ENCODE measurements at regions not wholly inside any gene's neighbourhood (a gene's known extent, or its start where the extent isn't known, plus 50 kb on each side); places are given as distances from the start of the nearest gene placed in this dataset.

- intact Hi-C loops (cut with micrococcal nuclease), result loop anchor here (5.0 kb wide), 2 partner anchors 1339 to 1529 kb away; no protein-coding TSS in a partner anchor
These were observed 51.5 kb downstream of the SST start for GRCh38 chr3:187618722-187619121.

- intact Hi-C loops (cut with micrococcal nuclease), result loop anchor here (5.0 kb wide), 2 partner anchors 1340 to 1530 kb away; no protein-coding TSS in a partner anchor
These were observed 53.0 kb downstream of the SST start for GRCh38 chr3:187617213-187617612.

GRCh38 chr3:187616307-187616972, 53.8 kb downstream of the SST start:
- intact Hi-C loops (cut with micrococcal nuclease), result loop anchor here (1.0 to 5.0 kb wide), 6 partner anchors 63 to 1531 kb away; no protein-coding TSS in a partner anchor

- intact Hi-C loops (cut with micrococcal nuclease), result loop anchor here (1.0 to 5.0 kb wide), 6 partner anchors 64 to 1532 kb away; no protein-coding TSS in a partner anchor
These were observed 54.6 kb downstream of the SST start for GRCh38 chr3:187615630-187616029.

GRCh38 chr3:187612656-187613055, 57.5 kb downstream of the SST start:
- intact Hi-C loops (cut with micrococcal nuclease), result no loop called here

- intact Hi-C loops (cut with micrococcal nuclease), result no loop called here
These were observed 59.1 kb downstream of the SST start for GRCh38 chr3:187610981-187611511.

- intact Hi-C loops (cut with micrococcal nuclease), result no loop called here
These were observed 75.9 kb downstream of the SST start for GRCh38 chr3:187594272-187594671.

- intact Hi-C loops (cut with micrococcal nuclease), result no loop called here
These were observed 76.7 kb downstream of the SST start for GRCh38 chr3:187593451-187593850.

- intact Hi-C loops (cut with micrococcal nuclease), result no loop called here
These were observed 79.2 kb downstream of the SST start for GRCh38 chr3:187590861-187591576.

- intact Hi-C loops (cut with micrococcal nuclease), result no loop called here
These were observed 83.1 kb downstream of the SST start for GRCh38 chr3:187587076-187587475.

- intact Hi-C loops (cut with micrococcal nuclease), result no loop called here
These were observed 84.0 kb downstream of the SST start for GRCh38 chr3:187586226-187586625.

- intact Hi-C loops (cut with micrococcal nuclease), result no loop called here
These were observed 97.8 kb downstream of the SST start for GRCh38 chr3:187572441-187572840.

- intact Hi-C loops (cut with micrococcal nuclease), result no loop called here
These were observed 98.5 kb downstream of the SST start for GRCh38 chr3:187571701-187572100.

- intact Hi-C loops (cut with micrococcal nuclease), result no loop called here
These were observed 99.4 kb downstream of the SST start for GRCh38 chr3:187570776-187571175.

GRCh38 chr3:187568171-187568570, 102.0 kb downstream of the SST start:
- intact Hi-C loops (cut with micrococcal nuclease), result no loop called here

- intact Hi-C loops (cut with micrococcal nuclease), result no loop called here
These were observed 102.5 kb downstream of the SST start for GRCh38 chr3:187567661-187568121.

- intact Hi-C loops (cut with micrococcal nuclease), result no loop called here
These were observed 103.2 kb downstream of the SST start for GRCh38 chr3:187567021-187567420.

- intact Hi-C loops (cut with micrococcal nuclease), result no loop called here
These were observed 104.5 kb downstream of the SST start for GRCh38 chr3:187565701-187566100.

GRCh38 chr3:187558990-187559389, 111.2 kb downstream of the SST start:
- intact Hi-C loops (cut with micrococcal nuclease), result no loop called here

- intact Hi-C loops (cut with micrococcal nuclease), result no loop called here
These were observed 118.8 kb downstream of the SST start for GRCh38 chr3:187551416-187551815.

GRCh38 chr3:187550446-187550845, 119.7 kb downstream of the SST start:
- intact Hi-C loops (cut with micrococcal nuclease), result no loop called here

- intact Hi-C loops (cut with micrococcal nuclease), result no loop called here
These were observed 124.8 kb downstream of the SST start for GRCh38 chr3:187545366-187545765.

All from T-helper 1 cell treated with Interleukin-12 subunit alpha and Interleukin-12 subunit beta and Interleukin-4 antibody, amounts not matched to agents 30 ng/mL and 1 ng/mL, for 36 hours (primary cell).